GM04504 (cell line): ENCODE measurements at regions not wholly inside any gene's neighbourhood (a gene's known extent, or its start where the extent isn't known, plus 50 kb on each side); places are given as distances from the start of the nearest gene placed in this dataset.
"Not testable (repeated sequence)": the region's sequence is repeated elsewhere in the genome, so short reads cannot be mapped to it uniquely, and the experiment has no call there.

Experiments used
- DNase-seq: peaks from one replicate; pipeline ENCODE4 v3.0.0-alpha.2; 2012; ENCODE audit warnings: low read depth

- DNase-seq, result no peak
Observed at GRCh38 chr18:37836071-37836970, 270.7 kb upstream of the CELF4 start.

GRCh38 chr18:37832010-37832695 is 266.6 kb upstream of the CELF4 start:
- not testable (repeated sequence) for DNase-seq

- no peak for DNase-seq
Observed at GRCh38 chr18:37812961-37813360, 247.4 kb upstream of the CELF4 start.

GRCh38 chr18:37805773-37806404 is 240.3 kb upstream of the CELF4 start:
- DNase-seq, result no peak

GRCh38 chr18:37796823-37797349 is 231.3 kb upstream of the CELF4 start:
- no peak for DNase-seq

GRCh38 chr18:37787452-37787851 is 221.9 kb upstream of the CELF4 start:
- no peak for DNase-seq

GRCh38 chr18:37783771-37784170 is 218.2 kb upstream of the CELF4 start:
- no peak for DNase-seq

GRCh38 chr18:37779220-37779619 is 213.6 kb upstream of the CELF4 start:
- DNase-seq, result no peak

GRCh38 chr18:37778417-37779165 is 213.0 kb upstream of the CELF4 start:
- DNase-seq, result no peak

- DNase-seq, result no peak
Observed at GRCh38 chr18:37769826-37770225, 204.2 kb upstream of the CELF4 start.

GRCh38 chr18:37764541-37765288 is 199.1 kb upstream of the CELF4 start:
- DNase-seq, result no peak

GRCh38 chr18:37762076-37762621 is 196.6 kb upstream of the CELF4 start:
- no peak for DNase-seq

- no peak for DNase-seq
Observed at GRCh38 chr18:37754141-37754540, 188.5 kb upstream of the CELF4 start.

- DNase-seq, result no peak
Observed at GRCh38 chr18:37742436-37742835, 176.8 kb upstream of the CELF4 start.

- no peak for DNase-seq
Observed at GRCh38 chr18:37741032-37741623, 175.5 kb upstream of the CELF4 start.

GRCh38 chr18:37734406-37734805 is 168.8 kb upstream of the CELF4 start:
- DNase-seq, result no peak

- no peak for DNase-seq
Observed at GRCh38 chr18:37729716-37730115, 164.1 kb upstream of the CELF4 start.

GRCh38 chr18:37724206-37724605 is 158.6 kb upstream of the CELF4 start:
- DNase-seq, result no peak

- no peak for DNase-seq
Observed at GRCh38 chr18:37721544-37722522, 156.2 kb upstream of the CELF4 start.
